Left ventricle myocardium inferior (tissue), 1 donor: ENCODE measurements at regions not wholly inside any gene's neighbourhood (a gene's known extent, or its start where the extent isn't known, plus 50 kb on each side); places are given as distances from the start of the nearest gene placed in this dataset.

Experiments used
- DNase-seq: peaks from one replicate; pipeline ENCODE4 v3.0.0-alpha.2; 2020
- H3K27ac ChIP-seq: fragments of 200-600 bp; replicated peaks from 2 replicates; pipeline ENCODE4 v1.8.0; 2021
- H3K27me3 ChIP-seq: fragments of 200-600 bp; 2 replicates; pipeline ENCODE4 v1.8.0; 2021; ENCODE audit warnings: low read depth
- H3K36me3 ChIP-seq: fragments of 200-600 bp; 2 replicates; pipeline ENCODE4 v1.8.0; 2021
- H3K4me1 ChIP-seq: fragments of 200-600 bp; 2 replicates; pipeline ENCODE4 v1.8.0; 2021
- H3K4me3 ChIP-seq: fragments of 200-600 bp; 2 replicates; pipeline ENCODE4 v1.8.0; 2021; ENCODE audit warnings: mild to moderate bottlenecking, moderate library complexity
- H3K9me3 ChIP-seq: fragments of 200-600 bp; replicated peaks from 2 replicates; pipeline ENCODE4 v1.8.0; 2021
- intact Hi-C: fragments of 100-400 bp; cut with micrococcal nuclease; formaldehyde crosslinking; loops from one replicate; pipeline ENCODE4 v1.11.0; 2022
- TF ChIP-seq, protein P1 (sequence below): fragments of 200-600 bp; IDR thresholded peaks from 2 replicates; pipeline ENCODE4 v1.8.0; 2021; ENCODE audit warnings: antibody characterized with exemption, mild to moderate bottlenecking, borderline replicate concordance
- donor health status: DM: no; HTN: yes; CAD: no; lungs with severe emphysema.

DNA sequence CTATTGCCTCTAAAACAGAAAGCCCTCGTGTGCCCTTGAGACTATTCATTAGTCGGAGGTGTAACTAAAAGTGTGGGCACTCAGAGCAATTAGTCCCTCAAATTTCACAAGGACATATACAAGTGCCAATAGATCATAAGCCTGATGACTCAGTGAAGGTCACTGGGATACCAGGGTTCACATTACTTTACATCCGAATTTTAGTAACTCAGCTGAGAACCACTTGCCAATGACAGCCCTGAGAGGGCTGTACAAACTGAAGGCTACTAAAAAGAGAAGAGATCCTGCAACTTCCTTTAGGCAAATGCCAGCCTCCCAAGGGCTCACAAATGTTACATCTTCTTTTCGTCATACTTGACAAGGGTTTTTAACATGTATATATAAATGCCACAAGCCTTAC lies 369.6 kb downstream of the TENT5A start:
- DNase-seq, result no peak
- no peaks in the 10 kb centered on the region for H3K27me3 ChIP-seq
- no peak overlapping the region for H3K27ac ChIP-seq
- H3K9me3 ChIP-seq, result peaks cover 5% of the 10 kb centered on the region
- intact Hi-C loops, result no loop called here
- no peak overlapping the region for H3K4me3 ChIP-seq
- no peaks in the 10 kb centered on the region for H3K4me1 ChIP-seq
- H3K36me3 ChIP-seq, result no peaks in the 10 kb centered on the region
- TF ChIP-seq, protein P1, sequence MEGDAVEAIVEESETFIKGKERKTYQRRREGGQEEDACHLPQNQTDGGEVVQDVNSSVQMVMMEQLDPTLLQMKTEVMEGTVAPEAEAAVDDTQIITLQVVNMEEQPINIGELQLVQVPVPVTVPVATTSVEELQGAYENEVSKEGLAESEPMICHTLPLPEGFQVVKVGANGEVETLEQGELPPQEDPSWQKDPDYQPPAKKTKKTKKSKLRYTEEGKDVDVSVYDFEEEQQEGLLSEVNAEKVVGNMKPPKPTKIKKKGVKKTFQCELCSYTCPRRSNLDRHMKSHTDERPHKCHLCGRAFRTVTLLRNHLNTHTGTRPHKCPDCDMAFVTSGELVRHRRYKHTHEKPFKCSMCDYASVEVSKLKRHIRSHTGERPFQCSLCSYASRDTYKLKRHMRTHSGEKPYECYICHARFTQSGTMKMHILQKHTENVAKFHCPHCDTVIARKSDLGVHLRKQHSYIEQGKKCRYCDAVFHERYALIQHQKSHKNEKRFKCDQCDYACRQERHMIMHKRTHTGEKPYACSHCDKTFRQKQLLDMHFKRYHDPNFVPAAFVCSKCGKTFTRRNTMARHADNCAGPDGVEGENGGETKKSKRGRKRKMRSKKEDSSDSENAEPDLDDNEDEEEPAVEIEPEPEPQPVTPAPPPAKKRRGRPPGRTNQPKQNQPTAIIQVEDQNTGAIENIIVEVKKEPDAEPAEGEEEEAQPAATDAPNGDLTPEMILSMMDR, result no peak

DNA sequence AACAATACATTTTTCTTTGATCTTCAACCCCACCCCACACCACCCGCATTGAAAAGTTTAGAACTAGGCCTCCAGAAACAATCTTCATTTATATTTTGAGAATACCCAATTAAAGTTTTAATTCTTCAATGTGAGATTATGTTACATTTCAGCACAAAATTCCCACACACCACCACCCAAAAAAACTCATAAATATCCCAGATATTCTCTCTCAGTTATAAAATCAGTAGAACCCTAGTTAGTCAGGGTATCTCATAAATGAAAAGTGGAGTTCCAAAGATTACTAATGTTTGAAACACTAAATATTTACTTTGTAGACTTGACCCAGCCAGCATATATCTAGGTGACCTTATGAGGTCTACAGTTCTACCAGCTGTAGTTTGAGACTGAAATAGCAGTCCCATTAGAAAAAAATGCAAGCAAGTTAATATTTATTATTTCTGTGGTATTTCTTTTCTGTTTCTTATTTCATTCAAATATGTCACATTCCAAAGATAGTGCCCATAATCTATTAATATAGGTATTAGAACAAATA lies 371.0 kb downstream of the TENT5A start:
- Histone ChIP-seq H3K27ac (no peak overlapping the region), H3K4me3 (no peak overlapping the region), H3K4me1 (no peaks in the 10 kb centered on the region), H3K27me3 (no peaks in the 10 kb centered on the region), H3K36me3 (no peaks in the 10 kb centered on the region), H3K9me3 (peaks cover 4% of the 10 kb centered on the region)
- intact Hi-C loops, result no loop called here
- no peak for DNase-seq
- TF ChIP-seq, protein P1, result no peak

- TF ChIP-seq, protein P1, result no peak
These were observed 371.7 kb downstream of the TENT5A start for GRCh38 chr6:81380718-81381338.

GRCh38 chr6:81376745-81377144 lies 375.7 kb downstream of the TENT5A start:
- no peak for DNase-seq
- TF ChIP-seq, protein P1, result no peak
- Histone ChIP-seq H3K36me3 (no peaks in the 10 kb centered on the region), H3K4me1 (no peaks in the 10 kb centered on the region), H3K27ac (no peak overlapping the region), H3K27me3 (no peaks in the 10 kb centered on the region), H3K9me3 (no peaks in the 10 kb centered on the region), H3K4me3 (no peak overlapping the region)
- intact Hi-C loops, result no loop called here

More at GRCh38 chr6:81380718-81381338, 371.7 kb downstream of the TENT5A start:
- intact Hi-C loops, result no loop called here
- Histone ChIP-seq H3K4me3 (no peak overlapping the region), H3K9me3 (no peaks in the 10 kb centered on the region), H3K4me1 (no peaks in the 10 kb centered on the region), H3K27ac (no peak overlapping the region), H3K36me3 (no peaks in the 10 kb centered on the region), H3K27me3 (no peaks in the 10 kb centered on the region)
- DNase-seq, result no peak

- Histone ChIP-seq H3K36me3 (no peaks in the 10 kb centered on the region), H3K4me1 (no peaks in the 10 kb centered on the region), H3K27me3 (no peaks in the 10 kb centered on the region), H3K9me3 (no peaks in the 10 kb centered on the region), H3K27ac (no peak overlapping the region), H3K4me3 (no peak overlapping the region)
- DNase-seq, result no peak
- intact Hi-C loops, result no loop called here
- TF ChIP-seq, protein P1, result no peak
These were observed 379.1 kb downstream of the TENT5A start for GRCh38 chr6:81373414-81373813.
